ENCODE measurements at regions not wholly inside any gene's neighbourhood (a gene's known extent, or its start where the extent isn't known, plus 50 kb on each side); places are given as distances from the start of the nearest gene placed in this dataset.

GRCh38 chr3:30248423-30248822 is 358.0 kb upstream of the TGFBR2 start:
- TF ChIP-seq, protein P1, sequence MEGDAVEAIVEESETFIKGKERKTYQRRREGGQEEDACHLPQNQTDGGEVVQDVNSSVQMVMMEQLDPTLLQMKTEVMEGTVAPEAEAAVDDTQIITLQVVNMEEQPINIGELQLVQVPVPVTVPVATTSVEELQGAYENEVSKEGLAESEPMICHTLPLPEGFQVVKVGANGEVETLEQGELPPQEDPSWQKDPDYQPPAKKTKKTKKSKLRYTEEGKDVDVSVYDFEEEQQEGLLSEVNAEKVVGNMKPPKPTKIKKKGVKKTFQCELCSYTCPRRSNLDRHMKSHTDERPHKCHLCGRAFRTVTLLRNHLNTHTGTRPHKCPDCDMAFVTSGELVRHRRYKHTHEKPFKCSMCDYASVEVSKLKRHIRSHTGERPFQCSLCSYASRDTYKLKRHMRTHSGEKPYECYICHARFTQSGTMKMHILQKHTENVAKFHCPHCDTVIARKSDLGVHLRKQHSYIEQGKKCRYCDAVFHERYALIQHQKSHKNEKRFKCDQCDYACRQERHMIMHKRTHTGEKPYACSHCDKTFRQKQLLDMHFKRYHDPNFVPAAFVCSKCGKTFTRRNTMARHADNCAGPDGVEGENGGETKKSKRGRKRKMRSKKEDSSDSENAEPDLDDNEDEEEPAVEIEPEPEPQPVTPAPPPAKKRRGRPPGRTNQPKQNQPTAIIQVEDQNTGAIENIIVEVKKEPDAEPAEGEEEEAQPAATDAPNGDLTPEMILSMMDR (IDR thresholded peaks at IDR 0.05; ENCODE audit: poor library complexity), result no peak
- no peak for TF ChIP-seq EZH2 (IDR thresholded peaks at IDR 0.05; ENCODE audit: borderline replicate concordance)

Measured in hepatocyte (in vitro differentiated cells).